HFFc6 (cell line): ENCODE measurements at regions not wholly inside any gene's neighbourhood (a gene's known extent, or its start where the extent isn't known, plus 50 kb on each side); places are given as distances from the start of the nearest gene placed in this dataset.

Experiments used
- DNase-seq: peaks from one replicate; pipeline ENCODE4 v3.0.0-alpha.2; 2018
- H3K27ac Mint-ChIP-seq: 2 replicates; pipeline ENCODE4 v1.8.0; 2020; ENCODE audit warnings: mild to moderate bottlenecking, mixed read lengths
- H3K27me3 Mint-ChIP-seq: 2 replicates; pipeline ENCODE4 v1.8.0; 2021; ENCODE audit warnings: mild to moderate bottlenecking, moderate library complexity, mixed read lengths; ENCODE audit not compliant: insufficient read depth
- H3K36me3 Mint-ChIP-seq: 2 replicates; pipeline ENCODE4 v1.8.0; 2021; ENCODE audit warnings: low read depth, mixed read lengths
- H3K4me1 Mint-ChIP-seq: 2 replicates; pipeline ENCODE4 v1.8.0; 2020; ENCODE audit warnings: low read depth, mixed read lengths
- H3K4me3 Mint-ChIP-seq: 2 replicates; pipeline ENCODE4 v1.8.0; 2020; ENCODE audit warnings: mild to moderate bottlenecking, moderate library complexity, mixed read lengths
- H3K9me3 Mint-ChIP-seq: 2 replicates; pipeline ENCODE4 v1.8.0; 2020; ENCODE audit warnings: mild to moderate bottlenecking, mixed read lengths
- CTCF ChIP-seq: fragments of 200-600 bp; sonication (generic); IDR thresholded peaks from 2 replicates; pipeline ENCODE4 v1.5.0; 2021; ENCODE audit warnings: antibody characterized with exemption, mild to moderate bottlenecking

- Mint-ChIP-seq H3K27ac (no peak overlapping the region), H3K4me1 (no peaks in the 10 kb centered on the region), H3K9me3 (peaks cover 47% of the 10 kb centered on the region), H3K4me3 (no peak overlapping the region), H3K27me3 (no peaks in the 10 kb centered on the region), H3K36me3 (peaks cover 4% of the 10 kb centered on the region; the same call in 1 of the 2 replicates)
- TF ChIP-seq CTCF: no peak
- DNase-seq: no peak
Observed at GRCh38 chr14:78081245-78081644, 88.9 kb upstream of the NRXN3 start.

GRCh38 chr14:78083837-78084236, 86.3 kb upstream of the NRXN3 start:
- Mint-ChIP-seq H3K9me3 (peaks cover 40% of the 10 kb centered on the region), H3K4me3 (no peak overlapping the region), H3K27me3 (no peaks in the 10 kb centered on the region), H3K4me1 (no peaks in the 10 kb centered on the region), H3K36me3 (peaks cover 4% of the 10 kb centered on the region; the same call in 1 of the 2 replicates), H3K27ac (no peak overlapping the region)
- TF ChIP-seq CTCF: no peak
- DNase-seq: no peak

GRCh38 chr14:78086342-78086741, 83.8 kb upstream of the NRXN3 start:
- no peak overlapping the region for H3K4me3 Mint-ChIP-seq
- no peak for TF ChIP-seq CTCF
- no peaks in the 10 kb centered on the region for H3K4me1 Mint-ChIP-seq
- no peaks in the 10 kb centered on the region for H3K27me3 Mint-ChIP-seq
- peaks cover 40% of the 10 kb centered on the region for H3K9me3 Mint-ChIP-seq
- H3K27ac Mint-ChIP-seq: no peak overlapping the region
- DNase-seq: no peak
- no peaks in the 10 kb centered on the region; the same call in 1 of the 2 replicates for H3K36me3 Mint-ChIP-seq

GRCh38 chr14:78088916-78089315, 81.3 kb upstream of the NRXN3 start:
- Mint-ChIP-seq H3K27me3 (no peaks in the 10 kb centered on the region), H3K4me3 (no peak overlapping the region), H3K36me3 (no peaks in the 10 kb centered on the region), H3K9me3 (peaks cover 35% of the 10 kb centered on the region), H3K4me1 (no peaks in the 10 kb centered on the region), H3K27ac (no peak overlapping the region)
- no peak for DNase-seq
- TF ChIP-seq CTCF: no peak

- Mint-ChIP-seq H3K27ac (no peak overlapping the region), H3K4me1 (no peaks in the 10 kb centered on the region), H3K27me3 (no peaks in the 10 kb centered on the region)
Observed at GRCh38 chr14:78090864-78091263, 79.3 kb upstream of the NRXN3 start.

More at GRCh38 chr14:78090864-78091263, 79.3 kb upstream of the NRXN3 start:
- no peak overlapping the region for H3K4me3 Mint-ChIP-seq
- DNase-seq: no peak
- peaks cover 26% of the 10 kb centered on the region for H3K9me3 Mint-ChIP-seq
- H3K36me3 Mint-ChIP-seq: no peaks in the 10 kb centered on the region
- no peak for TF ChIP-seq CTCF
